ENCODE measurements at regions not wholly inside any gene's neighbourhood (a gene's known extent, or its start where the extent isn't known, plus 50 kb on each side); places are given as distances from the start of the nearest gene placed in this dataset.

DNA sequence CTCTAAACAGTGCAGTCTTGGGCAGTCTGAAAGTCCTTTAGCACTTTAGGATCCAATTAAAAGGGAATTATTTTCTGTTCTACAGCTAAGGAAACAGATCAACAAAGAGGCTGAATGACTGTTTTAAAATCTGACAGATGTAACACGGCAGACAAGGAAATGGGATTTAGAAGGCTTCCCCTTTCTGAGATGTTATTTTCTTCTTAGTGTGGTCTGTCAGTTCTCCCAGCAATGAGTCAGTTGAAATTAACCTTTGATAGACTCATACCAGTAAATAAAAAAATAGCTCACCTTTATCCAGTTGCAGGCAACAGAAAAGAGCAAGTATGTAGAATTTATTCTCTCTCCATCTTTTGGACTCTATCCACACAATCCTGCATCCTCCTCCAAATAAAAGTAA is 98.1 kb downstream of the NEDD1 start:
- no peak for DNase-seq (ENCODE audit: low spot score)
- in situ Hi-C loops (cut with MboI; ENCODE audit: low sequenced_read_pairs, unreplicated experiment): no loop called here
- TF ChIP-seq, protein P1, sequence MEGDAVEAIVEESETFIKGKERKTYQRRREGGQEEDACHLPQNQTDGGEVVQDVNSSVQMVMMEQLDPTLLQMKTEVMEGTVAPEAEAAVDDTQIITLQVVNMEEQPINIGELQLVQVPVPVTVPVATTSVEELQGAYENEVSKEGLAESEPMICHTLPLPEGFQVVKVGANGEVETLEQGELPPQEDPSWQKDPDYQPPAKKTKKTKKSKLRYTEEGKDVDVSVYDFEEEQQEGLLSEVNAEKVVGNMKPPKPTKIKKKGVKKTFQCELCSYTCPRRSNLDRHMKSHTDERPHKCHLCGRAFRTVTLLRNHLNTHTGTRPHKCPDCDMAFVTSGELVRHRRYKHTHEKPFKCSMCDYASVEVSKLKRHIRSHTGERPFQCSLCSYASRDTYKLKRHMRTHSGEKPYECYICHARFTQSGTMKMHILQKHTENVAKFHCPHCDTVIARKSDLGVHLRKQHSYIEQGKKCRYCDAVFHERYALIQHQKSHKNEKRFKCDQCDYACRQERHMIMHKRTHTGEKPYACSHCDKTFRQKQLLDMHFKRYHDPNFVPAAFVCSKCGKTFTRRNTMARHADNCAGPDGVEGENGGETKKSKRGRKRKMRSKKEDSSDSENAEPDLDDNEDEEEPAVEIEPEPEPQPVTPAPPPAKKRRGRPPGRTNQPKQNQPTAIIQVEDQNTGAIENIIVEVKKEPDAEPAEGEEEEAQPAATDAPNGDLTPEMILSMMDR (IDR thresholded peaks at IDR 0.05; ENCODE audit: borderline replicate concordance, control extremely low read depth, extremely low read depth, insufficient read depth, missing control alignments): no peak

DNA sequence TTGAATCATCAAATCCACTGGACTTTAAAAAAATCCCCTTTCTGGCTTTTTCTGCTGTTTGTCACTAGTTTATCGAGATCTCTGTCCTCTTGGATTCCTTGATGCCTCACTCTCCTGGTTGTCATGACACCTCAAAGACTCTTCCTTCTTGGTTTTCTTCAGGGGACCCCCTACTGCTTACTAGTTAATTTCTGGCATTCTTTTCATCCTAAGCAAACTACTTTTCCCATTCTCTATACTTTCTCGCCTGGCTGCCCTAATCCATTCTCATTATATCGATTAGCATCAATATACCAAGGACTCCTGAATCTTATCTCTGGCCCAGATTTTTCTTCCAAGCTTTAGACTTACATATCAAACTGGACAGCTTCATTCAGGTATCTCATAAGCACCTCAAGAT is 98.6 kb downstream of the NEDD1 start:
- TF ChIP-seq, protein P1 (IDR thresholded peaks at IDR 0.05; ENCODE audit: borderline replicate concordance, control extremely low read depth, extremely low read depth, insufficient read depth, missing control alignments): no peak
- no peak for DNase-seq (ENCODE audit: low spot score)
- in situ Hi-C loops (cut with MboI; ENCODE audit: low sequenced_read_pairs, unreplicated experiment): no loop called here

DNA sequence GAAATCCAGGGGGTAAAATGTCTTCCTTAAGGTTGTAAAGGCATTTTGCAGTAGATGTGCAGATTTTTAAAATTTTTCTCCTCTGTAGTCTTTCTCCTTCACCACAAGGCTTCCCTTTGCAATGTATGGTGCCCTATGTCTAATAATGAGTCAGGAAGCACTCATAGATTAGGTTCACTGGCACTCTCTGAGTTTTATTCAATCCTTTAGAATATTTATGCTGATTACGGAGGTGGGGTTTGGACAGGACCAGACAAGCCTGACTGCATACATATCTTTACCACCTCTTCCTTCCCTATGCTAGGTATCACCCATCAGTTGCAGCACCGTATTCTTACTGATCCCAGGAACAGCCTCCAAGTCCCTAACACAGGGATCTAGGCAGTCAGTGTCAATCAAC is 99.5 kb downstream of the NEDD1 start:
- TF ChIP-seq, protein P1 (IDR thresholded peaks at IDR 0.05; ENCODE audit: borderline replicate concordance, control extremely low read depth, extremely low read depth, insufficient read depth, missing control alignments): no peak
- in situ Hi-C loops (cut with MboI; ENCODE audit: low sequenced_read_pairs, unreplicated experiment): no loop called here
- DNase-seq (ENCODE audit: low spot score): no peak

DNA sequence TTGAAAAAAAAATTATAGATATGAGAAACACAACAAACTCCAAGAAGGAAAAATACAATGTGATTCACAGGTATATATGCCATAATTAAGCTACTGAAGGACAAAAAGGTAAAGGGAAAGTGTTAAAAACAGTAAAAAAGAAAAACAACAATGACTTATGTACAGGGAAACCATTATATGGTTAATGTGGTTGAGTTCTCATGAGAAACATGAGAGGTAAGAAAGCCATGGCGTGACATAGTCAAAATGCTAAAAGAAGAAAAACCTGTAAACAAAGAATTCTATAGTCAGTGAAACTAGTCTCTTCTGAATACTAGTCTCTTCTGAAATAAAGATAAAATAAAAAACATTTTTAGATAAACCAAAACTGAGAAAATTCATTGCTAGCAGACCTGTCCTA is 109.1 kb downstream of the NEDD1 start:
- in situ Hi-C loops (cut with MboI; ENCODE audit: low sequenced_read_pairs, unreplicated experiment): no loop called here
- no peak for DNase-seq (ENCODE audit: low spot score)
- TF ChIP-seq, protein P1 (IDR thresholded peaks at IDR 0.05; ENCODE audit: borderline replicate concordance, control extremely low read depth, extremely low read depth, insufficient read depth, missing control alignments): no peak

DNA sequence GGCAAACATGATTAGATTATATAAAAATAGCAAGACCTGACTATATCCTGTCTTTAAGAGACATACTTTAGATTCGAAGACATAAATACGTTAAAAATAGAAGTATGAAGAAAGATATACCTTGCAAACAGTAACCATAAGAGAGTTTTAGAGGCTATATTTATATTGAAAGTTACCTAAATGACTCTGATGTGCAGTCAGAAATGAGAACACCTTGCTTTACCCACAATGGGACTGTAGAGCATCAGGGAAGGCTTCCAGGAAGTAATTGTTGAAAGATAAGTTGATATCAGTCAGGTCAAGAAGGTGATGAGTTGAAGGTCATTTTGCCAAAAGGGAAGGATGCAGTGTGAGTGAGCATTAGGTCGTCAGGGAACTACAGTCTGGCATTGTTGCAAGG is 110.2 kb downstream of the NEDD1 start:
- TF ChIP-seq, protein P1 (IDR thresholded peaks at IDR 0.05; ENCODE audit: borderline replicate concordance, control extremely low read depth, extremely low read depth, insufficient read depth, missing control alignments): no peak
- in situ Hi-C loops (cut with MboI; ENCODE audit: low sequenced_read_pairs, unreplicated experiment): no loop called here
- no peak for DNase-seq (ENCODE audit: low spot score)

DNA sequence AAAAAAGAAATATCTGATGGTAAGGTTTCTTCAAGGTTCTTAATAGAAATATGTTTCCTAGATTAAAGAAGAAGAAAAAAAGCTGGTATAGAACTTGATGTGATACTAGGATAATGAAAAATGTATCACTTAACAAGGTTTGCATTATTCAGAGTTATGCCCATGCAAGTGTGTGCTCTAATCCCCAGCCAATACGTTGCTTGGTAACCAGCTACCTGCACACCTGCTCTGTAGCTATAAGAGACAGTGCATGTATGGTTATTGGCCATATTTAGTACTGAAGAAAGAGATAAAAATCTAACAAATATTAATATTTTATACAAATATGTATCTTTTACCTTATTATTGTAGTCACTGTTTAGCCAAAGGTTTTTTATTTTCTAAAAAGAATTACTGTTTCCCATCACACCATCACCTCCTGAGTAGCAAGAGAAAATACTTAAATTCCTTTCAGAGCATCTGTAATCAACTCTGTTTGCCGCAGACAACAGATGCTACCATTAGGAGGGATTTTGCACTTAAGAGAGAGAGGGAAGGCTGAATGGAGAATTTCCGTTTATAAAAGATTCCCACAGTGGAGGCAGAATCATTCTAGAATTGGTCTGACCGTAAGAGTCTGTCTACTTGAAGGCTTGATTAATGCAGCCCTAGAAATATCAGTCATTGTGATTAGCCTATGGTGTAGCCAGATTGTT is 115.6 kb downstream of the NEDD1 start:
- in situ Hi-C loops (cut with MboI; ENCODE audit: low sequenced_read_pairs, unreplicated experiment): no loop called here
- TF ChIP-seq, protein P1 (IDR thresholded peaks at IDR 0.05; ENCODE audit: borderline replicate concordance, control extremely low read depth, extremely low read depth, insufficient read depth, missing control alignments): no peak
- no peak for DNase-seq (ENCODE audit: low spot score)

Measured in GM13976 (cell line).